ENCODE measurements at regions not wholly inside any gene's neighbourhood (a gene's known extent, or its start where the extent isn't known, plus 50 kb on each side); places are given as distances from the start of the nearest gene placed in this dataset.

GRCh38 chr12:28794211-28794610 is 354.9 kb upstream of the FAR2 start:
- intact Hi-C loops (cut with DNase I), result no loop called here
- H3K4me3 ChIP-seq, result no peak overlapping the region
- DNase-seq, result no peak
- no peaks in the 10 kb centered on the region for H3K27me3 ChIP-seq
- H3K4me1 ChIP-seq, result no peaks in the 10 kb centered on the region
- TF ChIP-seq POLR2A (IDR thresholded peaks at IDR 0.05) (no peak), CTCF (IDR thresholded peaks at IDR 0.05) (no peak)
- 58 to 75% methylated on average over 5 of the region's 5 CpGs for WGBS, 2 donors
- no peak overlapping the region for H3K27ac ChIP-seq
- no peaks in the 10 kb centered on the region for H3K36me3 ChIP-seq
- no peaks in the 10 kb centered on the region for H3K9me3 ChIP-seq

GRCh38 chr12:28794786-28795185 is 354.3 kb upstream of the FAR2 start:
- no peaks in the 10 kb centered on the region for H3K36me3 ChIP-seq
- DNase-seq, result no peak
- no peak overlapping the region for H3K27ac ChIP-seq
- TF ChIP-seq POLR2A (IDR thresholded peaks at IDR 0.05), result no peak
- no peak for TF ChIP-seq CTCF (IDR thresholded peaks at IDR 0.05)
- intact Hi-C loops (cut with DNase I), result no loop called here
- WGBS, 2 donors, result 91 to 93% methylated on average over 4 of the region's 4 CpGs
- no peaks in the 10 kb centered on the region for H3K4me1 ChIP-seq
- H3K27me3 ChIP-seq, result no peaks in the 10 kb centered on the region
- H3K9me3 ChIP-seq, result no peaks in the 10 kb centered on the region
- H3K4me3 ChIP-seq, result no peak overlapping the region

GRCh38 chr12:28795311-28795710 is 353.8 kb upstream of the FAR2 start:
- Histone ChIP-seq H3K9me3 (no peaks in the 10 kb centered on the region), H3K4me1 (no peaks in the 10 kb centered on the region), H3K4me3 (no peak overlapping the region), H3K36me3 (no peaks in the 10 kb centered on the region), H3K27me3 (no peaks in the 10 kb centered on the region), H3K27ac (no peak overlapping the region)
- TF ChIP-seq POLR2A (IDR thresholded peaks at IDR 0.05) (no peak), CTCF (IDR thresholded peaks at IDR 0.05) (no peak)
- intact Hi-C loops (cut with DNase I), result no loop called here
- WGBS, 2 donors, result 9 to 19% methylated on average over 1 of the region's 1 CpG
- DNase-seq, result no peak

GRCh38 chr12:28799348-28799747 is 349.7 kb upstream of the FAR2 start:
- H3K4me3 ChIP-seq, result no peak overlapping the region
- 90 to 100% methylated on average over 1 of the region's 1 CpG for WGBS, 2 donors
- intact Hi-C loops (cut with DNase I), result no loop called here
- no peak for DNase-seq
- H3K4me1 ChIP-seq, result no peaks in the 10 kb centered on the region
- H3K27me3 ChIP-seq, result no peaks in the 10 kb centered on the region
- TF ChIP-seq POLR2A (IDR thresholded peaks at IDR 0.05), result no peak
- TF ChIP-seq CTCF (IDR thresholded peaks at IDR 0.05), result no peak
- no peaks in the 10 kb centered on the region for H3K9me3 ChIP-seq
- no peaks in the 10 kb centered on the region for H3K36me3 ChIP-seq
- H3K27ac ChIP-seq, result no peak overlapping the region

- 70 to 81% methylated on average over 1 of the region's 1 CpG for WGBS, 2 donors
- no peaks in the 10 kb centered on the region for H3K9me3 ChIP-seq
Measured at GRCh38 chr12:28800129-28800528, 348.9 kb upstream of the FAR2 start.

More at GRCh38 chr12:28800129-28800528, 348.9 kb upstream of the FAR2 start:
- DNase-seq, result no peak
- TF ChIP-seq CTCF (IDR thresholded peaks at IDR 0.05) (no peak), POLR2A (IDR thresholded peaks at IDR 0.05) (no peak)
- H3K4me1 ChIP-seq, result no peaks in the 10 kb centered on the region
- no peak overlapping the region for H3K27ac ChIP-seq
- H3K36me3 ChIP-seq, result no peaks in the 10 kb centered on the region
- no peak overlapping the region for H3K4me3 ChIP-seq
- no peaks in the 10 kb centered on the region for H3K27me3 ChIP-seq
- intact Hi-C loops (cut with DNase I), result no loop called here

Data from esophagus squamous epithelium (tissue), 5 donors.